Stimulated activated CD8-positive, alpha-beta memory T cell treated with anti-CD3 and anti-CD28 coated beads, Interleukin-7, amount 100 ng/mL, for 1 hour (primary cell): ENCODE measurements at regions not wholly inside any gene's neighbourhood (a gene's known extent, or its start where the extent isn't known, plus 50 kb on each side); places are given as distances from the start of the nearest gene placed in this dataset.

Experiments used
- DNase-seq, 2 donors: peaks; one replicate each; pipeline ENCODE4 v3.0.0-alpha.2; 2020; ENCODE audit warnings: low read depth in 2 of 2

GRCh38 chr2:220165401-220165800 lies 538.0 kb downstream of the SLC4A3 start:
- DNase-seq = no peak

DNA sequence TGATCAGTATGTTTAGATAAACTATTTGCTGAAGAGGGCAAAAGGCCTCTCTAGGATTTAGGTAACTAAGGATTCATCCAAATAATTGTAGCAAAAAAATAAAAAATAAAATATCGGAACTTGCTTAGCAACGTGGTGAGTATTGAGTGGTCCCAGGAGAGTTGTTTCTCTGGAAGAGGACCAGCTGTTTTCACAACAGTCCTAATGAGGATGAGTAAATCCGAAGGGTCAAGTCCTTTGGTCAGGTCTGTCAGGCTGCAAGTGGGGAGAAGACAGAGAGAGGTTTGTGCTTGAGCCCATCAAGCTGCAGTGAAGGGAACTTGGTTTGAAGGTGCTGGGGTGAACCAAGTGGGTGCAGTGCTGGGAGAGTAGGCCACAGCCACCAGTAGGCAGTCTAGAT lies 539.2 kb downstream of the SLC4A3 start:
- no peak for DNase-seq

- no peak for DNase-seq
Measured at GRCh38 chr2:220167956-220168355, 540.5 kb downstream of the SLC4A3 start.

GRCh38 chr2:220168891-220169546 lies 541.6 kb downstream of the SLC4A3 start:
- DNase-seq = no peak

- DNase-seq = no peak
Measured at GRCh38 chr2:220174826-220175225, 547.4 kb downstream of the SLC4A3 start.

DNA sequence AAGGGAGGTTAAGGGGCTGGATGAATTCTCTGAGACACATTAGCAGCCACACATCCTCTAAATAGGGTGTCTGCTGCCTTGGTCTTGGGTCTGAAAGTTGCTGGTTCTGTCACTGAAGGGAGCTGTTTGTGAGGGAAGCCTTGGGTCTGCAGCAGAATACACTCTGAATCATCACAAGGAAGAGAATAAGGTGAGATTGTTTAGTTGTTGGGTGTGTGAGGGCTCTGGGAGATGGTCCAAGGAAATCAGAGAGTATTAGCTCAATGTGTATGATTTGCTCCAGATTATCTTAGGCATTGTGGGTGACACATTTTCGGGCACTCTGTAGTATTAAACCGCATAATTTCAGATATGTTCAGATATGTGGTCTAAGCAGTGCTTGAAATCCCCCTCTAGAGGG lies 548.5 kb downstream of the SLC4A3 start:
- no peak for DNase-seq

GRCh38 chr2:220178991-220179695 lies 551.7 kb downstream of the SLC4A3 start:
- no peak for DNase-seq

GRCh38 chr2:220181165-220181564 lies 553.7 kb downstream of the SLC4A3 start:
- no peak for DNase-seq

DNA sequence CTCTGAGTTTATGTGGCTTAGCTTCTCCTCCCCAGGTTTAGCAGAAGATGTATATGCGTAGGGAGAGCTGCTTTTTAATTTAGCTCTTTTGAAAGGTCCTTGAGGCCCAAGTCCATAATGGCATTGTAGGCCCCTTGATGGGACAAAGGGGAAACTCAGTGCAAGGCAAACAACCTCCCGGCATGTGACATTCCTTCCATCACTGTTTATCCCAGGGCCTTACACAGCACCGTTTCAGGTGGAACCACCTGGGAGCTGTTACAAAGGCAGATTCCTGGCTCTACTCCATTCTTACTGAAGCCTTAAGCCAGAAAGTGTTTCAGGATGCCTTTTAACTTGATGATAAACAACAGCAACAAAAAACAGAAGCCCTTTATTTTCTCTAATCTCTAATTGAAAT lies 555.4 kb downstream of the SLC4A3 start:
- DNase-seq = no peak

DNA sequence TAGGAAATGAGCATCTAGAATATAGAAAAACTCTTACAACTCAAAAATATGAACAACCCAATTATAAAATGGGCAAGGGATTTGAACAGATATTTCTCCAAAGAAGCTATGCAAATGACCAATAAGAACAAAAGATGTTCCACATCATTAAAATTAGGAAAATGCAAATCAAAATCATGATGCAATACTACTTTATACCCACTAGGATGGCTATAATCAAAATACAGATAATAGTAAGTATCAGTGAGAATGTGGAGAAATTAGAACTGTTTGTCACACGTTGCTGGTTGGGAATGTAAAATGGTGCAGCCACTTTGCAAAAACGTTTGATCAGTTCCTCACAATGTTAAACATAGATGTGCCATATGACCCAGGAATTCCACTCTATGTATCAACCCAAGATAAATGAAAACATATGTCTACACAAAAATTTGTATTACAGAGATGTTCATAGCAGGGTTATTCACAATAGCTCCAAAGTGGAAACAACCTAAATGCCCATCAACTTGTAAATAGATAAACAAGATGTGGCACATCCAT lies 558.4 kb downstream of the SLC4A3 start:
- no peak for DNase-seq

GRCh38 chr2:220188031-220188430 lies 560.6 kb downstream of the SLC4A3 start:
- DNase-seq = no peak

DNA sequence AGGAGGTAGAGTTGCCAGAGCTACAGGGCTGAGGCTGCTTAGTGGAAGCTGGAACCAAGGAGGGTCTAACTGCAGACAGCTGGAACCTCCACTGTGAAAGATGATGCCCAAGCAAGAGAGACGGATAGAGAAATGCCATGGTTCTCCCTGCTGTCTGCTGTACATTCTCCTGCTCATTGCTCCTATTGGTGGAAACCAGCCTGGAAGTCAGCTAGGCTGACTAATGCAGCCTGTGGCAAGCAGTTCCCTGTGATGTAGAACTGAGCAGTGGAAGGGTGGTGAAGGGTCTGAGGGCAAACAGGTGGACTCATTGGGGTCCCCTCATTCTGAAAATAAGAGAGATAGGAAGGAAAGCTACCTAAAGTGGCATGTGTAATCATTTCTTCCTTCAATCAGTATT lies 563.6 kb downstream of the SLC4A3 start:
- DNase-seq = no peak

DNA sequence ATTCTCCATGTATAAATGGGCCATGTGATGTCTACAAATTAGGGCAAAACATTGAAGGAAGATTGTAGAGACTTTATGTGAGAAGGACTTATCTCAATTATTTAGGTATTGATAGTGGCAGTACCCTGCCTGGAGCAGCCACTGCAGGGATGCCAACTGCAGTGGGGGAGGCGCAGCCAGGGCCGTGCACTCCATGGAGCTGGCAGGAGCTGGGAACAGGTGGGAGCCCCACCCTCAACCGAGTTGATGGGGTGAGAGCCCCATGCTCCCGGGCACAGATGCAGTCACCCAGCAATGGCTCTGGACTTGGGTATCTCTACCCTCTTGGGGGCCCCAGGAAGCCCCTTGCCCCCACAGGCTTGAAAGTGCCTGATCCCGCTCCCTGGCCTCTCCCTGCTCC lies 564.3 kb downstream of the SLC4A3 start:
- DNase-seq = no peak

DNA sequence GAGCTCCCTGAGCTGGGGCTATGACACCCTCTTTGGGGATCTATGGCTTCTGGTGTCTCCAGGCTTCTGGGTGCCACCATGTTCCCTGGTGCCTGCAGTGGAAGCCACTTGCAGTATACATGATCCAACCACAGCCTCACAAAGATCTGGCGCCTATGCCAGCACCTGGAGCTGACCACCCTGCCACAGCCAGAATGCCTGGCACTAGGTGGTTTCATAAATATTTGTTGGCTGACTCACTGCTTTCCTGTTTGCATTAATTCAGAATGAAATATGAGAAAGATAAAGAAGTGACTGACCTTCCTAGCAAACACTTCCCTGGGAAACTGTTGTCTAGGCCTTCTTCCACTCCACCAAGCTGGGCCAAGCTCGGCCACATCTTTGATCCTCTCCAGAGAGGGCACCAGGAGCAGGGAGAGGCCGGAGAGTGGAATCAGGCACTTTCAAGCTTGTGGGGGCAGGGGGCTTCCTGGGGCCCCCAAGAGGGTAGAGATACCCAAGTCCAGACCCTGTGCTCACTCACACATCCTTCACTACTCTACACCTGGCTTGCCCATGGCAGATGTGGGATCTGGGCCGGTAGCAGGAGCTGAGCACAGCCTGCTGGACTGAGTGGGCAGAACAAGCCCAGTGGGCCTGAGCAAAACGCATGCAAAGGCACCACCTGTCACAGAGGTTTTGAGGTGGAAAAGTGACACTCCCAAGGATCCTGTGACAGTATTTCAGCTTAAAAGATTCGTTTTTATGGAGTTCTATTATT lies 565.7 kb downstream of the SLC4A3 start:
- DNase-seq = no peak

DNA sequence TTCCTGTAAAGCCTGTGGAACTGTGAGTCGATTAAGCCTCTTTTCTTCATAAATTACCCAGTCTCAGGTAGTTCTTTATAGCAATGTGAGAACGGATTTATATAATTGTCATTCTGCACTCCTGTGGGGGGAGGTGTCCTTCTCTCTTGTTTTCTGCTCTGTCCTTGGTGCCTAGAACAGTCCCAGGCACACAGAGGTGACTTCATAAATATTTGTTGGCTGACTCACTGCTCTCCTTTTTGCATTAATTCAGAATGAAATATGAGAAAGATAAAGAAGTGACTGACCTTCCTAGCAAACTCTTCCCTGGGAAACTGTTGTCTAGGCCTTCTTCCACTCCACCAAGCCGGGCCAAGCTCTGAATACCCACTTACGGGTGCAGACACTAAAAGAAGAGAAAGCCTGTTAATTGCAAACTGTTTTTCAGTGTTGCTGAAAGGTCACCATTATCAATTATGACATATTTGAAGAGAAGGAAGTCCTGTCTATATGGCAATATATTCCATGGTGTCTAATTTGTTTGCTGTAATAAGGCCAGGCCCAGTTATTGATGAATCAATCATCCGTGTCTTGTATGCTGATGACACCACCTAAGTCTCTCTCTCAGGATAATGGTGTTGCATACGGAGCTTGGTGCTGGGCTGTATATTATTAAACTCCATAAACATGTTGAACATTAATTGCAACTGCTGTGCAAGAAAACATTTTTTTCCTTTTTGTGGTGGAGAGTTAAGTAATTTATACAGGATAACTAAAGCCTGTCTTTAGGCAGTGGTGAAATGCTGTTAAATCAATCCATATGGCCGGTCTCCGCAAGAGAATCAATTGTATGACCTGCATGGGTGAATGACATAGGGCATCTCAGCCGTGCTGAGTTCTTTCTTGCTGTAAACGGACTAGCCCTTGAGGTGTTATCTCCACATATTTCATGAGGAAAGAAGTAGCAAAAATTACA lies 567.5 kb downstream of the SLC4A3 start:
- no peak for DNase-seq

DNA sequence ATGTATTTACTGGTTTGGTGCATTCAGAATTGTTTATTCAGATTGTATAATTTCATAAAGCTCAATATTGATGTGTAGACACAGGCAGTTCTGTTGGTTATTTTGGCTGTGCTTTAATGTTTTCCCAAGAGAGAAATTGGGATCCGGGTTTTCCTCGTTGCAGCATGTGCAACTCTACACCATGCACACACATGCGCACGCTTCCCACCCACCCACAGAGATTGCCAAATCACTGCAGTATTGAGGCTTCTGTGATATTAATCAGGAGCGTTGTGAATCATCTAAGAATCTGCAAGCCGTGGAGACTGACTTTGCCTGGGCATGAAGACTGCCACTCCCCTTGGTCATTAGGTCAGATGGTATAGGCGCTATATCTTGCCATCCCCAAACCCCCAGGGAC lies 571.5 kb downstream of the SLC4A3 start:
- no peak for DNase-seq

DNA sequence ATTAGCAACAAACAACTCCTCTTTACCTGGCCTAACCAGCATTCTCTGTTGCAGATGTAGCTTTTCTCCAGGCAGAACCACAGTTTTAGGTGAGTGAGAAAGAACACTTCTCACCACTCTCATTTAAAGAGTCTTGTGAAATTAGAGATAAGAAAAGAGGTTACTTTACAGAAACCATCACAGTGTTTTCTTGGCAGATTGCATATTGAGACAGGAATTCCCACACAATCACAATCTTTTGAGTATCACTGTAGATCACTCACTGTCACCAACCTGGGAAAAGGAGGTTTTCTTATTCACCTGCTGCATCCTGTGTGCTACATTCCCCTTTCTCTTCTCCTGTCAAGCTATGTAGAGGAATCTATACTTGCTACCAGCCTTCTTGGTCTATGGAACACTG lies 574.6 kb downstream of the SLC4A3 start:
- no peak for DNase-seq

- DNase-seq = no peak
Measured at GRCh38 chr2:220209093-220209492, 581.7 kb downstream of the SLC4A3 start.

GRCh38 chr2:220209751-220210150 lies 582.3 kb downstream of the SLC4A3 start:
- no peak for DNase-seq

GRCh38 chr2:220212296-220213080 lies 585.1 kb downstream of the SLC4A3 start:
- no peak for DNase-seq

DNA sequence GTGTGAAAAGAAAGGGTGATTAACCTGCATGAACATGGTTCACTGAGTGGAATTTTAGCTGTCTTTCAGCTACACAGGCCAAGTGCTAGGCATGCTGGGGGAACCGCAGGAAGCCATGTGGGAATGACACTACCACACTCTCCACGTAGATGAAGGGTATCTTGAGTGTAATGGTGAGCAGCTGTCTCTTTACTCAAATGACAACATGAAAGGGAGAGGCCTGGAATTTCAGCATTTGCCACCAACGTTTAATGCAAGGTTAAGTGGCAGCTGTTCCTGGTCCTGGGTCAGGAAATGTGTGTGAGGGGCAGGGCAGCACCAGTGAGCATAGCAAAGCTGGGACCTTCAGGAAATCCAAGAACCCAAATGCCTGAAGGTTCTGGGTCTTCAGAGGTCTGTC lies 588.4 kb downstream of the SLC4A3 start:
- DNase-seq = no peak
